Left lung (tissue), 4 donors: ENCODE measurements at regions not wholly inside any gene's neighbourhood (a gene's known extent, or its start where the extent isn't known, plus 50 kb on each side); places are given as distances from the start of the nearest gene placed in this dataset.

ENCODE experiments used
- ATAC-seq: fragments of 200-7000 bp; cut with Tn5 transposase; one replicate; pipeline ENCODE4 v1.9.1; 2020; ENCODE audit warnings: moderate library complexity
- DNase-seq, 4 donors: peaks; one replicate each; pipeline ENCODE4 v3.0.0-alpha.2; 2013 to 2020
- H3K27ac ChIP-seq, 2 donors: fragments of 200-600 bp; sonication (generic) in 1 of 2; one replicate each; pipeline versions ENCODE4 v1.5.0 to v1.8.0; 2020 to 2021
- H3K27me3 ChIP-seq, 2 donors: fragments of 200-600 bp; sonication (generic) in 1 of 2; one replicate each; pipeline versions ENCODE4 v1.5.0 to v1.8.0; 2020 to 2021
- H3K36me3 ChIP-seq, 2 donors: fragments of 200-600 bp; sonication (generic) in 1 of 2; one replicate each; pipeline versions ENCODE4 v1.5.0 to v1.8.0; 2020 to 2021
- H3K4me1 ChIP-seq, 2 donors: fragments of 200-600 bp; one replicate each; pipeline ENCODE4 v1.8.0; 2021
- H3K4me3 ChIP-seq, 2 donors: fragments of 200-600 bp; sonication (generic) in 1 of 2; one replicate each; pipeline versions ENCODE4 v1.5.0 to v1.8.0; 2020 to 2021; ENCODE audit warnings: mild to moderate bottlenecking in 1 of 2
- H3K9me3 ChIP-seq, 2 donors: fragments of 200-600 bp; sonication (generic) in 1 of 2; one replicate each; pipeline versions ENCODE4 v1.5.0 to v1.8.0; 2020 to 2021
- intact Hi-C, 2 donors: fragments of 100-400 bp; cut with DNase I; formaldehyde crosslinking; loops; one replicate each; pipeline versions ENCODE4 v1.11.2 to v1.14.2; 2022
- TF ChIP-seq, protein P1 (sequence below), 2 donors: fragments of 200-600 bp; sonication (generic) in 1 of 2; IDR thresholded peaks; one replicate each; pipeline versions ENCODE4 v1.5.0 to v1.8.0; 2021; ENCODE audit warnings: antibody characterized with exemption in 2 of 2
- donor health status: DM: no; HTN: yes; CAD: no.
- donor health status: DM: no; HTN: no; CAD: no.

DNA sequence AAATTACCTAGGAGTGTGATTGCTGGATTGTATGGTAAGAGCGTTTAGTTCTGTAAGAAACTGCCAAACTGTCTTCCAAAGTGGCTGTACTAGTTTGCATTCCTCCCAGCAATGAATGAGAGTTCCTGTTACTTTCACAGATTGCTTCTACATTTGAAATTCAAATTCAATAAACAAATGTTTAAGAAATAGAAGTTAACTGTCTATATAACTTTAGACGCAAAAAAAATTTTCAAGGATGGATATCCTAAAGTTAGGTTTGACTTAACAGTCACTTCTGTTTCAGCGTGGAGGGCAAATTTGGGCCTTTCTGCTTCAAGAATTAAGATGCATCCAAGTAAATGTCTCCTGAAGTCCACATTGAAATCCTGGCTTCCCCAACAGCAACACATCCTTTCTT lies 445.6 kb downstream of the TAF11L14 start:
- Histone ChIP-seq H3K27ac (no peak overlapping the region), H3K4me3 (no peak overlapping the region), H3K27me3 (no peaks in the 10 kb centered on the region), H3K36me3 (no peaks in the 10 kb centered on the region), H3K9me3 (no peaks in the 10 kb centered on the region), H3K4me1 (no peaks in the 10 kb centered on the region)
- intact Hi-C loops: loop anchor here in 1 of 2 donors (10.0 kb wide), 1 partner anchor 595 kb away; no protein-coding TSS in a partner anchor
- TF ChIP-seq, protein P1, sequence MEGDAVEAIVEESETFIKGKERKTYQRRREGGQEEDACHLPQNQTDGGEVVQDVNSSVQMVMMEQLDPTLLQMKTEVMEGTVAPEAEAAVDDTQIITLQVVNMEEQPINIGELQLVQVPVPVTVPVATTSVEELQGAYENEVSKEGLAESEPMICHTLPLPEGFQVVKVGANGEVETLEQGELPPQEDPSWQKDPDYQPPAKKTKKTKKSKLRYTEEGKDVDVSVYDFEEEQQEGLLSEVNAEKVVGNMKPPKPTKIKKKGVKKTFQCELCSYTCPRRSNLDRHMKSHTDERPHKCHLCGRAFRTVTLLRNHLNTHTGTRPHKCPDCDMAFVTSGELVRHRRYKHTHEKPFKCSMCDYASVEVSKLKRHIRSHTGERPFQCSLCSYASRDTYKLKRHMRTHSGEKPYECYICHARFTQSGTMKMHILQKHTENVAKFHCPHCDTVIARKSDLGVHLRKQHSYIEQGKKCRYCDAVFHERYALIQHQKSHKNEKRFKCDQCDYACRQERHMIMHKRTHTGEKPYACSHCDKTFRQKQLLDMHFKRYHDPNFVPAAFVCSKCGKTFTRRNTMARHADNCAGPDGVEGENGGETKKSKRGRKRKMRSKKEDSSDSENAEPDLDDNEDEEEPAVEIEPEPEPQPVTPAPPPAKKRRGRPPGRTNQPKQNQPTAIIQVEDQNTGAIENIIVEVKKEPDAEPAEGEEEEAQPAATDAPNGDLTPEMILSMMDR (IDR thresholded peaks at IDR 0.05): no peak
- ATAC-seq (no peak), DNase-seq (no peak)

DNA sequence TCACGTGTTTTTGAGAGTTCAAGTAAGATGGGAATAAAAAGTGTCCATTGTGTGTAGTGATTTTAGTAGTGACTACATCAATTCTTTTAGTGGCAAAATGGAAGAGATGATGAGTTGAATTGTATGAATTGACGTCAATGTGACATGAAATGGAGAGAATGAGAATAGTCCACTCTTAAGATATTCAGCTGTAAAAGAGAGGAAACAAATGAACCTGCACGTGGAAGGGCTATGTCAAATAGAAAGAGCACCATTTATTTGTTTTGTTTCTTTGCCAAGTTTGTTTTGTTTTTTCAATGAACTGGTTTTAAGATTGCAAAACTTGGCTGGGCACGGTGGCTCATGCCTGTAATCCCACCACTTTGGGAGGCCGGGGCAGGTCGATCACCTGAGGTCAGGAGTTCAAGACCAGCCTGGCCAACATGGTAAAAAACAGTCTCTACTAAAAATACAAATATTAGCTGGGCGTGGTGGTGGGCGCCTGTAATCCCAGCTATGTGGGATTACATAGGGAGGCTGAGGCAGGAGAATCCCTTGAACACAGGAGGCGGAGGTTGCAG lies 453.8 kb downstream of the TAF11L14 start:
- no peak overlapping the region for H3K4me3 ChIP-seq
- H3K27me3 ChIP-seq: no peaks in the 10 kb centered on the region
- DNase-seq: no peak
- H3K4me1 ChIP-seq: no peaks in the 10 kb centered on the region
- TF ChIP-seq, protein P1 (IDR thresholded peaks at IDR 0.05): no peak
- H3K9me3 ChIP-seq: no peaks in the 10 kb centered on the region
- intact Hi-C loops: loop anchor here in 1 of 2 donors (10.0 kb wide), 1 partner anchor 603 kb away; no protein-coding TSS in a partner anchor
- no peaks in the 10 kb centered on the region for H3K36me3 ChIP-seq
- H3K27ac ChIP-seq: no peak overlapping the region
- ATAC-seq: no peak

DNA sequence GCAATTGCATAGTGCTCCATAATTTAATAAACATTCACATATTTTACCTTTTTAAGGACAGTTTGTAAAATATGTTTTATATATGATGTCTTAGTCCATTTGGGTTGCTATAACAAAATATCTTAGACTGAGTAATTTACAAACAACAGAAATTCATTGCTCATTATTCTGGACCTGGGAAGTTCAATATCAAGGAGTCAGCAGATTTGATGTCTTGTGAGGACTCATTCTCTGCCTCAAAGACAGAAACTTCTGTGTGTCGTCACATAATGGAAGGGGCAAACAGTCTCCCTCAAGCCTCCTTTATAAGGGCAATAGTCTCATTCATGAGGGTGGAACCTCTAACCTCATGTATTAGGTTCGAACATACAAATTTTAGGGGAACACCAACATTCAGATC lies 455.9 kb downstream of the TAF11L14 start:
- ATAC-seq (no peak), DNase-seq (no peak)
- no peaks in the 10 kb centered on the region for H3K36me3 ChIP-seq
- TF ChIP-seq, protein P1 (IDR thresholded peaks at IDR 0.05): no peak
- no peaks in the 10 kb centered on the region for H3K4me1 ChIP-seq
- no peak overlapping the region for H3K27ac ChIP-seq
- no peak overlapping the region for H3K4me3 ChIP-seq
- intact Hi-C loops: no loop called here
- no peaks in the 10 kb centered on the region for H3K9me3 ChIP-seq
- H3K27me3 ChIP-seq: no peaks in the 10 kb centered on the region

DNA sequence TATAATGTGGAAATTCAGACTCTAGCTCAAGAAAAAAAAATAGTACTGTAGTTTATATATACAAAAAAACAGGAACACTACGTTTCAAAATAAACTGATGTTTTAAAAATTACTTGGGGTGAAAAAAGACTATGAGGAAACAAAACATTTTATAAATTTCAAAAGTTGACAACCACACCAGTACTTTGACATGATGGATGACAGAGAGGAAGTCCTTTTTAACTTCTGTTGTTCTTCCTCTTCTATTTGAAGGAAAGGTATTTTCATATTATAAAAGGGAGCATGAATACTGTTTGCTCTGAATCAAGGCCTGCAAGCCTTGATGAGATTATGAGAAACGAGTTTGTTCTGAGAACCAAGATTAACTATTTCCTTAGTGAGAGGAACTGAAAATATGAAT lies 456.9 kb downstream of the TAF11L14 start:
- intact Hi-C loops: no loop called here
- H3K4me3 ChIP-seq: no peak overlapping the region
- no peaks in the 10 kb centered on the region for H3K9me3 ChIP-seq
- ATAC-seq (no peak), DNase-seq (no peak)
- no peak overlapping the region for H3K27ac ChIP-seq
- no peaks in the 10 kb centered on the region for H3K4me1 ChIP-seq
- no peaks in the 10 kb centered on the region for H3K27me3 ChIP-seq
- no peaks in the 10 kb centered on the region for H3K36me3 ChIP-seq
- TF ChIP-seq, protein P1 (IDR thresholded peaks at IDR 0.05): no peak

DNA sequence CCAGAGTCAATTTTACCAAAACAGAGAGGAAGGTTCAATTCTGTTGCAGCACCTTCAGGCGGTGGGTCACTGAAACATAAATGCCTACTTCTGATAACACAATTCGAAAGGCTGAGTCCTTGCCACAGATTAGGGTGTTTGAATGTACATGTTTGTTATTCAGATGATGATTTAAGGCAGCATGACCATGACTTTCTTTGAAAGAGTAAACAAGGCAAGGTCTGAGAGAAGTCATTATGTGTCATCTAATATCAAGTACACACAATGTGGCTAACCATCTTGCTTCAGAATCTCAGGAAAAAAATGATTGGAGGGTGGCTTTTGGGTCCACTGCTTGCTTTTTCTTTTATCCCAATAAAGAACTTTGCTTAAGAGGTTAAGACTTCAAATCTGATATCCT lies 457.5 kb downstream of the TAF11L14 start:
- H3K9me3 ChIP-seq: no peaks in the 10 kb centered on the region
- H3K4me1 ChIP-seq: no peaks in the 10 kb centered on the region
- H3K27ac ChIP-seq: no peak overlapping the region
- TF ChIP-seq, protein P1 (IDR thresholded peaks at IDR 0.05): no peak
- no peaks in the 10 kb centered on the region for H3K27me3 ChIP-seq
- H3K4me3 ChIP-seq: no peak overlapping the region
- no peaks in the 10 kb centered on the region for H3K36me3 ChIP-seq
- ATAC-seq: no peak
- DNase-seq: no peak
- intact Hi-C loops: no loop called here
